Head of caudate nucleus (tissue), 42 donors: ENCODE measurements at regions not wholly inside any gene's neighbourhood (a gene's known extent, or its start where the extent isn't known, plus 50 kb on each side); places are given as distances from the start of the nearest gene placed in this dataset.
"Not testable (repeated sequence)": the region's sequence is repeated elsewhere in the genome, so short reads cannot be mapped to it uniquely, and the experiment has no call there.

Experiments
- DNase-seq, 42 donors: peaks; one replicate each; pipeline versions ENCODE4 v3.0.0 to v3.0.0-alpha.2; 2020 to 2021; ENCODE audit warnings: mixed read lengths in 7 of 42
- intact Hi-C: fragments of 100-400 bp; cut with DNase I; formaldehyde crosslinking; loops from one replicate; pipeline ENCODE4 v1.15.0; 2022

- no peak for DNase-seq
- intact Hi-C loops = no loop called here
Measured at GRCh38 chr6:137545073-137545472, 50.9 kb upstream of the OLIG3 start.

- DNase-seq = no peak
- intact Hi-C loops = no loop called here
Measured at GRCh38 chr6:137547186-137547585, 53.0 kb upstream of the OLIG3 start.

GRCh38 chr6:137547601-137548000 lies 53.4 kb upstream of the OLIG3 start:
- intact Hi-C loops = no loop called here
- DNase-seq = no peak

- no peak for DNase-seq
- intact Hi-C loops = no loop called here
Measured at GRCh38 chr6:137549106-137549505, 54.9 kb upstream of the OLIG3 start.

- intact Hi-C loops = no loop called here
Measured at GRCh38 chr6:137550535-137550934, 56.3 kb upstream of the OLIG3 start.

GRCh38 chr6:137552146-137552545 lies 58.0 kb upstream of the OLIG3 start:
- intact Hi-C loops = no loop called here
- no peak for DNase-seq

More at GRCh38 chr6:137550535-137550934, 56.3 kb upstream of the OLIG3 start:
- no peak for DNase-seq

GRCh38 chr6:137552809-137553208 lies 58.6 kb upstream of the OLIG3 start:
- intact Hi-C loops = no loop called here
- no peak for DNase-seq

GRCh38 chr6:137559521-137560183 lies 65.5 kb upstream of the OLIG3 start:
- DNase-seq, intact Hi-C loops: not testable (repeated sequence)

- intact Hi-C loops = no loop called here
- DNase-seq = no peak
Measured at GRCh38 chr6:137560184-137560563, 66.0 kb upstream of the OLIG3 start.

- DNase-seq = no peak
- intact Hi-C loops = no loop called here
Measured at GRCh38 chr6:137568067-137568466, 73.9 kb upstream of the OLIG3 start.

GRCh38 chr6:137570393-137570792 lies 76.2 kb upstream of the OLIG3 start:
- no peak for DNase-seq
- intact Hi-C loops = no loop called here

GRCh38 chr6:137571854-137572253 lies 77.7 kb upstream of the OLIG3 start:
- intact Hi-C loops = no loop called here
- DNase-seq = peak in 6 of 42 donors; percentile 3 to 45 (median 9)

- no peak for DNase-seq
- intact Hi-C loops = no loop called here
Measured at GRCh38 chr6:137573739-137574138, 79.5 kb upstream of the OLIG3 start.

GRCh38 chr6:137579612-137580011 lies 85.4 kb upstream of the OLIG3 start:
- intact Hi-C loops = no loop called here
- DNase-seq = no peak

GRCh38 chr6:137581019-137581707 lies 87.0 kb upstream of the OLIG3 start:
- no peak for DNase-seq
- intact Hi-C loops = no loop called here

- intact Hi-C loops = not testable (repeated sequence)
Measured at GRCh38 chr6:137583519-137583918, 89.3 kb upstream of the OLIG3 start.

GRCh38 chr6:137588472-137588871 lies 94.3 kb upstream of the OLIG3 start:
- DNase-seq = no peak
- intact Hi-C loops = no loop called here

More at GRCh38 chr6:137583519-137583918, 89.3 kb upstream of the OLIG3 start:
- not testable (repeated sequence) for DNase-seq

- intact Hi-C loops = no loop called here
- DNase-seq = no peak
Measured at GRCh38 chr6:137589067-137589848, 95.1 kb upstream of the OLIG3 start.

GRCh38 chr6:137590684-137591083 lies 96.5 kb upstream of the OLIG3 start:
- DNase-seq = no peak
- intact Hi-C loops = no loop called here

GRCh38 chr6:137601471-137601870 lies 107.3 kb upstream of the OLIG3 start:
- intact Hi-C loops = no loop called here
- peak in 11 of 42 donors; percentile 4 to 60 (median 20) for DNase-seq
